ENCODE measurements at regions not wholly inside any gene's neighbourhood (a gene's known extent, or its start where the extent isn't known, plus 50 kb on each side); places are given as distances from the start of the nearest gene placed in this dataset.

GRCh38 chr7:110043519-110043918, 1047.4 kb upstream of the LRRN3 start:
- TF ChIP-seq CTCF (conservative IDR thresholded peaks at IDR 0.05; ENCODE audit: low read depth, low read length) (no peak), EZH2 (IDR thresholded peaks at IDR 0.05; ENCODE audit: low read length, unreplicated experiment) (no peak)

Data from PC-3 (cell line).